NT2/D1 (cell line): ENCODE measurements at regions not wholly inside any gene's neighbourhood (a gene's known extent, or its start where the extent isn't known, plus 50 kb on each side); places are given as distances from the start of the nearest gene placed in this dataset.

Source experiments
- YY1 ChIP-seq: IDR thresholded peaks from 2 replicates; pipeline ENCODE4 v1.6.1; 2011; ENCODE audit not compliant: insufficient read length, insufficient read depth
- ZNF274 ChIP-seq: IDR thresholded peaks from 2 replicates; pipeline ENCODE4 v1.6.1; 2011; ENCODE audit warnings: mild to moderate bottlenecking, low read depth, low read length

DNA sequence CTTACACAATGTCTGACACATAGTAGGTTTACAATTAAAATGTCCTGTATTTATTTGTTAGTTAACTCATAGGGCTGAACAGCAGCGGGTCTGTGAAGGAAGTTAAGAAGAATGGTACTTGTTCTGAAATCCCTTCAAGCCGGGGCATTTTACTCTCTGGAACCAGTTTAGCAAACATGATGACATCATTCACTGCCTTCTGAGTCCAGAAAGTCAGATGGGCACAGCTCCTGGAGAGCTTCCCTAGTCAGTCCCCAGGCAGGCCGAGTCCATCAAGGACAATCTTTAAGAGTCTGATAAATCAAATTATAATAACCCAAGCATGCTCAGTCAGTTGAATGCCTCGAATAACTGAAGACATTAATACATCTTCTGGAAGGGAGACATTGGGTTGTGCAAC, 125.4 kb upstream of the DAB1 start:
- TF ChIP-seq ZNF274 (no peak), YY1 (no peak)
